Effector memory CD8-positive, alpha-beta T cell (primary cell): ENCODE measurements at regions not wholly inside any gene's neighbourhood (a gene's known extent, or its start where the extent isn't known, plus 50 kb on each side); places are given as distances from the start of the nearest gene placed in this dataset.

Experiments used
- ATAC-seq: fragments of 150-1000 bp; cut with Tn5 transposase; replicated peaks from 2 replicates; pipeline ENCODE4 v1.10.0; 2021; ENCODE audit warnings: mild to moderate bottlenecking, moderate library complexity
- DNase-seq, 3 experiments: peaks; one replicate each; pipeline ENCODE4 v3.0.0; 2021
- H3K27ac Mint-ChIP-seq, 2 donors: one replicate each; pipeline ENCODE4 v1.8.0; 2022; ENCODE audit warnings: mild to moderate bottlenecking in 2 of 2, mixed read lengths in 2 of 2, moderate library complexity in 2 of 2
- H3K27me3 Mint-ChIP-seq, 2 donors: one replicate each; pipeline ENCODE4 v1.8.0; 2022; ENCODE audit warnings: mixed read lengths in 2 of 2
- H3K36me3 Mint-ChIP-seq: one replicate; pipeline ENCODE4 v1.8.0; 2022; ENCODE audit warnings: mild to moderate bottlenecking, moderate library complexity, mixed read lengths; ENCODE audit not compliant: insufficient read depth
- H3K4me1 Mint-ChIP-seq, 2 donors: one replicate each; pipeline ENCODE4 v1.8.0; 2022; ENCODE audit warnings: low read depth in 2 of 2, mixed read lengths in 2 of 2
- H3K4me3 Mint-ChIP-seq, 2 donors: one replicate each; pipeline ENCODE4 v1.8.0; 2022; ENCODE audit warnings: mild to moderate bottlenecking in 2 of 2, mixed read lengths in 2 of 2, moderate library complexity in 2 of 2
- H3K9me3 Mint-ChIP-seq, 2 donors: one replicate each; pipeline ENCODE4 v1.8.0; 2022; ENCODE audit warnings: mixed read lengths in 2 of 2

GRCh38 chr4:185945906-185946305 is 123.0 kb upstream of the TLR3 start:
- H3K27me3 Mint-ChIP-seq, result peaks cover 5 to 22% of the 10 kb centered on the region in 2 donors
- no peak overlapping the region for H3K4me3 Mint-ChIP-seq
- no peaks in the 10 kb centered on the region for H3K4me1 Mint-ChIP-seq
- no peak for ATAC-seq
- no peak for DNase-seq
- no peaks in the 10 kb centered on the region for H3K36me3 Mint-ChIP-seq
- no peak overlapping the region for H3K27ac Mint-ChIP-seq
- H3K9me3 Mint-ChIP-seq, result no peaks in the 10 kb centered on the region

- Mint-ChIP-seq H3K27ac (no peak overlapping the region), H3K36me3 (no peaks in the 10 kb centered on the region), H3K4me3 (no peak overlapping the region), H3K9me3 (no peaks in the 10 kb centered on the region), H3K27me3 (peaks cover 16 to 53% of the 10 kb centered on the region in 2 donors), H3K4me1 (no peaks in the 10 kb centered on the region)
- ATAC-seq, result no peak
- DNase-seq, result no peak
These were observed 118.1 kb upstream of the TLR3 start for GRCh38 chr4:185950891-185951290.

DNA sequence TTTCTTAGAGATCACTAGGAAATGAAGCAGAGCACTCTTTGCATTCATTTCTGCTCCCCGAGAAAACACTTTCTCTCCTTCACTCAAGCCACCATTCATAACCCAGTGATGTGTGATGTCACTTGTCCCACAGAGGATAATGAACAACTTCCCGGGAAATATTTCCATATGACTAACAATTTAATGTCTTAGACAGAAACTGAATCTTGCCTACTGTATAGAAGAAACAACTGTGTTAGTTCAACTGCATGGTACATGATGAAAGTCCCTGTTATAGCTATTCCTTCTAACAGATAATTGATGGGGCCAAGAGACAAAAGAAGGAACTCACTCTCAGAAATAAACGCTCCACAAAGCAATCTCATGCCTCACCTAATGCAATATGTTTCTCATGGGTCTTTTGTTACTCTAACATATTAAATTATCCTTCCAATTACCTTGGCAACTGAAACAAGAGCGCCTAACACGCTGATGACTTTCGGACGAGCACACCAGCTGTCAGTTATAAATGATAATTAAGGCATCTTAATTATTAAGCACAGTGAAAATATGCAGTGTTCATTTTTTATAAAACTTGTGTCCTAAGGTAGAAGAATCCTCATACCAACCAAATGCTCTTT is 113.7 kb upstream of the TLR3 start:
- peaks cover 14 to 66% of the 10 kb centered on the region in 2 donors for H3K27me3 Mint-ChIP-seq
- no peak overlapping the region for H3K4me3 Mint-ChIP-seq
- no peaks in the 10 kb centered on the region for H3K9me3 Mint-ChIP-seq

DNA sequence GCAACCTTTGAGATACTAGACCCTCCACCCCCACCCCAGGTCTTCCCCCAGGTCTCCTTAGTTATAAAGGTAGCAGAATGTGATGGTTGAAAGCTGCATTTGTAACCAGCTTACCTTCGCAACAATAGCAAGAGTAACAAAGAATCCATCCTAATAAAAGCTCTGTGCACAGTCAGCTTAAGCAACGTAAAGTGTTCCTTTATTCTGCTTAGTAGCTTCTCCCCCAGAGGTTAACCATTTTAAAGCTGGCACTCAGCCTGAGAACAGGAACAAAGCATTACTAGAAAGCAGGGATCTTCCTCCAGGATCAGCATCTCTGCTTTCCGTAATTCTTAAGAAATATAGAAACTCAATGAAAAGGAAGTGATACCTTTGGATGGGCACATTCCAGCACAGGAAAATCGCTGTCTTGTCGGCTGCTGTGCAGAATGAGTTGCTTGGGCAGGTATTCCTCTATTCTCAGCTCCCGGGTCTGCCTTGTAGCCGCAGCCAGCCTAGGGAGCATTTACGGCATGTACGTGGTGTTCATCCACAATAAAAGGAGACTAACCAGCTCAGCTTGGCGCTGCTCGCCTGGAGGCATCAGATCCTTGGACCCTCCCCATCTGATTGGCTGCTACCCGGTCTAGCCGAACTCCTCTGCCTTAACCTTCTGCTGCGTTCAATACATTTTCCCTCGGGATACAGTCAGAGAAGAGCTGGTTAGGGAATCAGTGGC is 113.0 kb upstream of the TLR3 start:
- Mint-ChIP-seq H3K9me3 (no peaks in the 10 kb centered on the region), H3K36me3 (no peaks in the 10 kb centered on the region), H3K4me1 (no peaks in the 10 kb centered on the region), H3K27ac (no peak overlapping the region), H3K27me3 (peaks cover 14 to 66% of the 10 kb centered on the region in 2 donors), H3K4me3 (no peak overlapping the region)
- ATAC-seq (no peak), DNase-seq (no peak)

More for the DNA sequence above, 113.7 kb upstream of the TLR3 start:
- Mint-ChIP-seq H3K4me1 (no peaks in the 10 kb centered on the region), H3K27ac (no peak overlapping the region), H3K36me3 (no peaks in the 10 kb centered on the region)
- no peak for DNase-seq
- ATAC-seq, result no peak

DNA sequence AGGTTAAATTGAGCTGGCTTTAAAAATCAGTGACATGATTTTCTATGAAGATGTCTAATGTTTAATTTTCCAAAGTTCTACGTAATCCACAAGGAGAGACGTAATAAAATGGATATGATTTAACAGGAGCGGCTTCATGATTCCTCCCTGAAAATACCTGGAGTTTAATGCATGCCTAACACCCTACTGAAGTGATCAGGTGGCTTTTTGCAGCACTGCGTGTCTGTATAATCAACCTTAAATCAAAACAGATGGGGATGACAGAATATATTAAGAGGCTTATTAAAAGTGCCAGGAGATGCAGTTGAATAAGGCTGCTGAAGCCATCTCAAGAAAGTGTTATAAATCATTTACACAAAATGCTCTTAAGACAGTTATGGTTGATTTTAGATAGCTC is 112.4 kb upstream of the TLR3 start:
- Mint-ChIP-seq H3K4me3 (no peak overlapping the region), H3K27ac (no peak overlapping the region), H3K9me3 (no peaks in the 10 kb centered on the region), H3K4me1 (no peaks in the 10 kb centered on the region), H3K36me3 (no peaks in the 10 kb centered on the region), H3K27me3 (peaks cover 14 to 60% of the 10 kb centered on the region in 2 donors)
- DNase-seq (no peak), ATAC-seq (no peak)

DNA sequence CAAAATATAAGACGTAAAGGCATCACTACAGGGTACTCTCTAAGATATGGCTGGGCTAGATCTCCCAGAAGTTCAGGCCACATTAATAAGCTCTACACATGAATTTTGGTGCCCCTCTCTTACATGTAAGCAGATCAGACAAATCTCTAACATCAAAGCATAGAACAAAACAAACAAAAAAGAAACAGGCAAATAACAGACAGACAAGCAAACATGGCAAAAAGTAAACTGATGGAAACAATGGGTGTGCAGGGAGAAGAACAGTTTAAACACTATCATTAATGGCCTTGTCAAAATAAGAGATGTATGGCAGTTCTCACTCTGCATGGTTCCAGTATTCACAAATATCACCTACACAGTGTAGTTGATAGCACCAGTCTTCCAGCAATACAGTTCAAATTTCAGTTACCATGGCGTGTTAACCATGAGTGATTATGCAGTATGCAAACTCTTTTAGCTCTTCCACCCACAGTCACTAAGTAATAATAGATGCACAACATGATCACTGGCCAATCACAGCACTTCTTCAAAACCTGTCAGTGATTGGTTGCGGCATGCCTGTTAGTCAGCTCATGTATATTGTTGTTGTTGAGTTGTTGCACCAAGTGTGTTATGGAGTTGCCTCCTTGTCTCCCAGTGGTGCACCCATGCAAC is 110.7 kb upstream of the TLR3 start:
- Mint-ChIP-seq H3K4me3 (no peak overlapping the region), H3K27me3 (peaks cover 7 to 52% of the 10 kb centered on the region in 2 donors), H3K9me3 (no peaks in the 10 kb centered on the region), H3K27ac (no peak overlapping the region), H3K36me3 (no peaks in the 10 kb centered on the region), H3K4me1 (no peaks in the 10 kb centered on the region)
- DNase-seq (no peak), ATAC-seq (no peak)

- ATAC-seq (no peak), DNase-seq (no peak)
- Mint-ChIP-seq H3K36me3 (no peaks in the 10 kb centered on the region), H3K4me3 (no peak overlapping the region), H3K27me3 (peaks cover 0 to 11% of the 10 kb centered on the region in 2 donors), H3K4me1 (no peaks in the 10 kb centered on the region), H3K27ac (no peak overlapping the region), H3K9me3 (no peaks in the 10 kb centered on the region)
These were observed 103.3 kb upstream of the TLR3 start for GRCh38 chr4:185965426-185966384.

- no peaks in the 10 kb centered on the region for H3K9me3 Mint-ChIP-seq
- DNase-seq, result no peak
- no peak for ATAC-seq
- no peak overlapping the region for H3K27ac Mint-ChIP-seq
- no peaks in the 10 kb centered on the region for H3K4me1 Mint-ChIP-seq
- H3K4me3 Mint-ChIP-seq, result no peak overlapping the region
- peaks cover 0 to 11% of the 10 kb centered on the region in 2 donors for H3K27me3 Mint-ChIP-seq
- H3K36me3 Mint-ChIP-seq, result no peaks in the 10 kb centered on the region
These were observed 102.4 kb upstream of the TLR3 start for GRCh38 chr4:185966549-185966948.

DNA sequence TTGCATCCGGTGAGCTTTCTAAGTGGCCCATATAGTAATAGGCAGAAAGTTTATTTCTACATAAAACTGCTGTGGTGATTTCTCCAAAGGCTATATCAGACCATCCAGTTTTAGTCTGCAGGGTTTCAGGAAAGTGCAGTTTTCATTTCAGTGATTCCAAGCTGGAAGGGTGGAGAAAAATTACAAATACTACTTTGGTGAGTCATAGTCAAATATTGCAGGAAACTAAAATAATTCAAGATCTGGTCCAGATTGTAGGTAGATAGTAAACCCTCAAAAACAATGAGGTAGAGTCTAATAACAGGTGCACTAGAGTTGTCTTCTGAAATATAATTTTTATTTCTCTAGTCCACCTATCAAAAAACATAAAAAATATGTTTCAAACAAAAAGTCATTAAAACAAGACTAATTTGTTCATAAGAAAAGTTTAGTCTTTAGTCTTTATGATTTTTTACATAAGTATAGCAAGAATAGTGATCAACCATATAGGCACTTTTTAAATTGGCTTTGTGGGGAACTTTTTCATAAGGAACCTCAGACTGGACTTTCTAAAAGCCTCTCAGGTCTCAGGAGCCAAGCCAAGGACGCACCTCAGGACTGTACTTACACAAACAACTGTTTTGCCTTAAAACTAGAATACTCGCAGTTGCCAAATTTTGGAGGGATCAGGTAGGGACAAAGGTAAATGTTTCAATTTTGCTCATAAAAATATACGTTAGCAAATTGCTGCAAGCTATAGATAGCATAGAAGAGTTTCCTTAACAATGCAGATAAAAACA is 101.8 kb upstream of the TLR3 start:
- H3K9me3 Mint-ChIP-seq, result no peaks in the 10 kb centered on the region
- ATAC-seq (no peak), DNase-seq (no peak)
- H3K36me3 Mint-ChIP-seq, result no peaks in the 10 kb centered on the region
- H3K27ac Mint-ChIP-seq, result no peak overlapping the region
- H3K4me1 Mint-ChIP-seq, result no peaks in the 10 kb centered on the region
- H3K27me3 Mint-ChIP-seq, result peaks cover 0 to 11% of the 10 kb centered on the region in 2 donors
- no peak overlapping the region for H3K4me3 Mint-ChIP-seq

DNA sequence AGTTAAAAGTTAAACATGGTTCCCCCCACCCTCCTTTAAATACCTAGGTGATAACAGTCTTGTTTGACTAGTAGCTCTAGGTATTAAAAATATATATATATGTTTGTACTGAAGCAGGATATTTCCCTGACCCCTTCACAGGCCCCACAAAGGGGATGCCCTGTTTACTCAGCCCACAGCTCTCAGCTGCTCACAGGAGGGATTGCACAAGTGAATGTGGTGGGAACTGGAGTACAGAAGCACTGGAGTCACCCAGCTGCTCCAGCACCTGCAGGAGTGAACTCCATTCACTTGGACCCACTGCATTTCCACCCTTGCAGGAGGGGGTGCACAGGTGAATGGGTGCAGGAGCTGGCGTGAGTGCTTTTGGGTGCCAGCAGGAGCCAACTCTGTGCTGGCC is 99.3 kb upstream of the TLR3 start:
- no peak for DNase-seq
- no peaks in the 10 kb centered on the region for H3K9me3 Mint-ChIP-seq

GRCh38 chr4:185987961-185988627 is 80.9 kb upstream of the TLR3 start:
- peaks cover 6 to 7% of the 10 kb centered on the region in 2 donors for H3K9me3 Mint-ChIP-seq
- ATAC-seq, result no peak
- no peak overlapping the region for H3K4me3 Mint-ChIP-seq
- no peaks in the 10 kb centered on the region for H3K36me3 Mint-ChIP-seq
- no peaks in the 10 kb centered on the region for H3K4me1 Mint-ChIP-seq
- peaks cover 6 to 16% of the 10 kb centered on the region in 2 donors for H3K27me3 Mint-ChIP-seq
- DNase-seq, result no peak
- no peak overlapping the region for H3K27ac Mint-ChIP-seq

More for the DNA sequence above, 99.3 kb upstream of the TLR3 start:
- H3K27me3 Mint-ChIP-seq, result peaks cover 4 to 21% of the 10 kb centered on the region in 2 donors
- no peak for ATAC-seq
- H3K27ac Mint-ChIP-seq, result no peak overlapping the region
- no peak overlapping the region for H3K4me3 Mint-ChIP-seq
- no peaks in the 10 kb centered on the region for H3K4me1 Mint-ChIP-seq
- no peaks in the 10 kb centered on the region for H3K36me3 Mint-ChIP-seq

- Mint-ChIP-seq H3K36me3 (no peaks in the 10 kb centered on the region), H3K27me3 (peaks cover 11 to 14% of the 10 kb centered on the region in 2 donors), H3K27ac (no peak overlapping the region), H3K4me1 (no peaks in the 10 kb centered on the region), H3K9me3 (no peaks in the 10 kb centered on the region), H3K4me3 (no peak overlapping the region)
- no peak for ATAC-seq
- DNase-seq, result no peak
These were observed 77.2 kb upstream of the TLR3 start for GRCh38 chr4:185991770-185992169.
